Forelimb muscle (tissue), 1 donor: ENCODE measurements at regions not wholly inside any gene's neighbourhood (a gene's known extent, or its start where the extent isn't known, plus 50 kb on each side); places are given as distances from the start of the nearest gene placed in this dataset.

Experiments
- DNase-seq: peaks from one replicate; pipeline ENCODE4 v3.0.0-alpha.2; 2013; ENCODE audit warnings: low read depth

- no peak for DNase-seq
Measured at GRCh38 chr3:151992326-151993041, 119.0 kb downstream of the SUCNR1 start.

- DNase-seq: no peak
Measured at GRCh38 chr3:151995091-151995490, 121.6 kb downstream of the SUCNR1 start.

GRCh38 chr3:151998744-151999143, 125.3 kb downstream of the SUCNR1 start:
- DNase-seq: no peak

GRCh38 chr3:151999936-152000335, 126.5 kb downstream of the SUCNR1 start:
- no peak for DNase-seq

GRCh38 chr3:152011812-152012735, 138.6 kb downstream of the SUCNR1 start:
- no peak for DNase-seq

DNA sequence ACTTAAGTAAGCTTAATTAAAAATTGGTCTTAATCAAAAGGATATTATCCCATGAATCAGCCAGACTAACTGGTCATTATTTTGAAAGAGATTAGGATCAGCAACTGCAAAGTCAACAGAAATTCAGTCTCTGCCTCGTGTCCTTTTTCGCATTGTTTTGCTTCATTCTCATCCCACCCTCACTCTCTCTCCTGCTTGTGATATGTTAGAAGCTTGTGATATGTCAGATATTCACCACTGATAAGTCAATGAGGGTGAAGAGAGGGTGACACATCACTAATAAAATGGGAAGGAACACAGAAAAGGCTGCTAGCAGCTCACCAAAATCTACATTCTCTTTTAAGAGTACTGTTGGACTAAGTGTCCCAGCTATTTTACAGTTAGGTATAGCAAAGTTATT, 146.1 kb downstream of the SUCNR1 start:
- no peak for DNase-seq

- no peak for DNase-seq
Measured at GRCh38 chr3:152021951-152022461, 148.6 kb downstream of the SUCNR1 start.

GRCh38 chr3:152026033-152026556, 152.7 kb downstream of the SUCNR1 start:
- DNase-seq: no peak

DNA sequence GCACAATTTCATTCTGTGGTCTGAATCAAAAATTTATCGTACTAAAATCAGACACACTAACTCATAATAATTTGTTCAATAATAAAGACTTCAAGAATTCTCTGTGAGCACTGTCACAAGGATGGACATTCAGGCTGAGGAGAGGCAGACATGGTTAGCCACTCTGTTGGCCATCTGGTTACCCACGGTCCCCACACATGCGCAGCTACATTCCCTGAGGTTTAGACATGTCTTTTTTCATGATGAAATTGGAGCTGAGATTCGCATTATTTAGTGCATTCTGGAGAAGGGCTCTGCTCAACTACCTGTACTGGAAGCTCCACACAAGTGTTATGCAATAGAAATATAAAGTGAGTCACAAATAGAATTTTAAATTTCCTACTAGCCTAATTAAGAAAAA, 156.9 kb downstream of the SUCNR1 start:
- DNase-seq: no peak

GRCh38 chr3:152031321-152031720, 157.9 kb downstream of the SUCNR1 start:
- no peak for DNase-seq

- no peak for DNase-seq
Measured at GRCh38 chr3:152037297-152037696, 163.9 kb downstream of the SUCNR1 start.

- DNase-seq: no peak
Measured at GRCh38 chr3:152037953-152038352, 164.5 kb downstream of the SUCNR1 start.

DNA sequence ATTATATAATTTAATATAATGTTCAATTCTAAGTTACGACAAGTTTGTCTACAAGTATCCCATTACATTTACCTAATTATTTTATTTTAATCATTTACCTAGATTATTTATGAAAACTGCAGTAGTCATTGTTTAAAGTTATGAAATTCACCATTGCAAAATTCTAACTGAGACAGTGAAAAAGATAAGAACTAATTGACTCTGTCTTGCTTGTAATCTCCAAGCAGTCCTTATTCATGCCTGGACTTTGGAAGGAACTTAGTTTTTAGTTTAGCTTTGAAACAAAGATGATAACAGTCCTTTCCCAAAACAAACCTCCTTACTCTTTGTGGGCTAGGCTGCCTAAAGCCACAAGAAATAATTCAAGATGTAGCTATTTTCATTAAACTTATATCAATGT, 165.0 kb downstream of the SUCNR1 start:
- no peak for DNase-seq

GRCh38 chr3:152039887-152040286, 166.4 kb downstream of the SUCNR1 start:
- no peak for DNase-seq

GRCh38 chr3:152040319-152040718, 166.9 kb downstream of the SUCNR1 start:
- no peak for DNase-seq

DNA sequence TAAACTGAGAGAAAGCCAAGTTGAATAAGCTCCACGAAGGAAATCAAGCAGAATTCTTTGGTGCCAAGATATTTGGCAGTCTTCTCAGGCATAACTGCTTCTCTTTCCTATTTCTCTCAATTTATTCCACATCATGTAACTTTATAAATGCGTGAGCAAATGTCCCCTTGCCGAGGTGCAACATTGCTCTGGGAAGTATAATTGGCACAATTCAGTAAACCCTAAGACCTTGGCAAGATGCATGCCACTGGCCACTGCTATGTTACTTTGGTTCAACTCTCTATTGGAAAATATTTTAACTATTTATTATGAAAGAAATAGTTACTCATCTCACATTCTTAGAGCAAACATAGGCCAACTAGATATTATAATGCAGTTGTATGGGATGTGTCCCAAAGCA, 170.2 kb downstream of the SUCNR1 start:
- DNase-seq: no peak

GRCh38 chr3:152046280-152046679, 172.8 kb downstream of the SUCNR1 start:
- no peak for DNase-seq

DNA sequence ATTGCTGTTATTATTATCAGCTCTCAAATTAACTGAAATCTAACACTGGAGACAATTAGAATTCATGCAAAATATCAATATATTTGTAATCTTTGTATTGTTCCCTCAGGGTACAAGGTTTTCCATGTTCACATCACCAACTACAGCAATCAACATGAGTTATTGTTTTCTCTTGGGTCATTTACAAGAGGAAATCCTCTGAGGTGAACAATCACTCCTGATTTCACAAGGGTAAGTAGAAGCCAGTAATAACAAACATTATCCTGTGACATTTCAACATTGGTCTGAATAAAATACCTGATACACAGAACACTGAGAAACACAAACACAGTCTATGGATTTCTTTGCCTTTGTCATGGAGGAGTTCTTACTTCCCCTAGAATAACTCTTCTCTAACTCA, 174.0 kb downstream of the SUCNR1 start:
- DNase-seq: no peak

- no peak for DNase-seq
Measured at GRCh38 chr3:152048831-152049230, 175.4 kb downstream of the SUCNR1 start.

DNA sequence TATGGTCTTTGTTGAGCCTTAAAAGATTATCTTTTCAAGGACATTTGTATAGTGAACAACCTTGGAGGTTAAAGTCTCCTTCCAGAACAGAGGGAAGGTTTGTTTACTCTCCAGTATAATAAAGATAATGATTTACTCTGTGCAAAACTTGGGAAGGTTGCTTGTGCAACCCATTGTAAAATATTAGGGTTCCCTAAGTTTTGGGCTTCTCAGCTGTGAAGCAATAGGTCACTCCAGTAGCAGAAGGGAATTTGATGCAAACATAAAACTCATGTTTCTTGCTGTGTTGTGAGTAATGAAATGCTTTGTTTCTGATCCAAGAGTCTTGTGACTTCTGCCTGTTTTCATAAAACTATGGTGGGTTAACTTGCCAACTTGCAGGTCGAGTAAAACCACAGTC, 177.5 kb downstream of the SUCNR1 start:
- DNase-seq: no peak

GRCh38 chr3:152051501-152052404, 178.3 kb downstream of the SUCNR1 start:
- no peak for DNase-seq

- no peak for DNase-seq
Measured at GRCh38 chr3:152053866-152054265, 180.4 kb downstream of the SUCNR1 start.
